Skeletal muscle satellite cell (primary cell): ENCODE measurements at regions not wholly inside any gene's neighbourhood (a gene's known extent, or its start where the extent isn't known, plus 50 kb on each side); places are given as distances from the start of the nearest gene placed in this dataset.

ENCODE experiments used
- H3K27me3 ChIP-seq: 2 replicates; pipeline ENCODE4 v1.7.0; 2013; ENCODE audit warnings: low read length; ENCODE audit not compliant: control insufficient read depth, insufficient read depth
- H3K36me3 ChIP-seq: 2 replicates; pipeline ENCODE4 v1.7.0; 2013; ENCODE audit warnings: mild to moderate bottlenecking, control low read depth, low read length; ENCODE audit not compliant: insufficient read depth
- H3K4me1 ChIP-seq: 2 replicates; pipeline ENCODE4 v1.7.0; 2013; ENCODE audit warnings: low read length; ENCODE audit not compliant: control insufficient read depth, insufficient read depth
- H3K4me2 ChIP-seq: 2 replicates; pipeline ENCODE4 v1.7.0; 2013; ENCODE audit warnings: mild to moderate bottlenecking, low read length
- H3K4me3 ChIP-seq: 2 replicates; pipeline ENCODE4 v1.7.0; 2013; ENCODE audit warnings: low read length
- H3K9ac ChIP-seq: 2 replicates; pipeline ENCODE4 v1.7.0; 2013; ENCODE audit warnings: mild to moderate bottlenecking, low read depth, low read length, moderate library complexity
- H3K9me3 ChIP-seq: replicated peaks from 2 replicates; pipeline ENCODE4 v1.7.0; 2013; ENCODE audit warnings: mild to moderate bottlenecking, control low read depth, low read length

DNA sequence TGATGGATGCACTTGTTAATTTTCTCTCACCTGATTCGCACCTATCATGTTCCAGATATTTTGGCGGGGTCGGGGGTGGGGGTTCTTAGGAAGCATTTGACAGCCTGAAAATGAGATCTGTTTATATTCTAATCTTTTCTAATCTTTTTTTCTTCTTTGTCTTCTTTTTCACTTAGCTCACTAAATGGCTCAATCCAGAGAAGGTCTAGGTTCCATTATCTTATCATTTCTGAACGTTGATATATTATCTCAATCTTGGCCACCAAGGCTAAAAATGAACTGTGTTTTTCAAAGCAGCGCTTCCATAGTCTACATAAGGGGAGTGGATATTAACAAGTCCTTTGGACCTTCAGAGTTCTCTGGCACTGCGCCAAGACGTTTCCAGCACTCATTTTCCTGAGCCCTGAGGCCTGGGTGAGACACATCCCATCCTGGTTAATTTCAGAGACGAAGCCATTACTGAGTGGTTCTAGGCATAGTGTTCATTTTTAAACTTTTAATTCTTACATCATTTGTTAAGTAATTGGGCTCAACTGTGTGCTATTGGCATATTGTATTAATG, 229.0 kb downstream of the SOX11 start:
- H3K9ac ChIP-seq, result no peak overlapping the region
- no peaks in the 10 kb centered on the region for H3K4me1 ChIP-seq
- no peaks in the 10 kb centered on the region for H3K27me3 ChIP-seq
- H3K36me3 ChIP-seq, result no peaks in the 10 kb centered on the region
- H3K9me3 ChIP-seq, result no peaks in the 10 kb centered on the region
- H3K4me3 ChIP-seq, result no peak overlapping the region
- no peak overlapping the region for H3K4me2 ChIP-seq

DNA sequence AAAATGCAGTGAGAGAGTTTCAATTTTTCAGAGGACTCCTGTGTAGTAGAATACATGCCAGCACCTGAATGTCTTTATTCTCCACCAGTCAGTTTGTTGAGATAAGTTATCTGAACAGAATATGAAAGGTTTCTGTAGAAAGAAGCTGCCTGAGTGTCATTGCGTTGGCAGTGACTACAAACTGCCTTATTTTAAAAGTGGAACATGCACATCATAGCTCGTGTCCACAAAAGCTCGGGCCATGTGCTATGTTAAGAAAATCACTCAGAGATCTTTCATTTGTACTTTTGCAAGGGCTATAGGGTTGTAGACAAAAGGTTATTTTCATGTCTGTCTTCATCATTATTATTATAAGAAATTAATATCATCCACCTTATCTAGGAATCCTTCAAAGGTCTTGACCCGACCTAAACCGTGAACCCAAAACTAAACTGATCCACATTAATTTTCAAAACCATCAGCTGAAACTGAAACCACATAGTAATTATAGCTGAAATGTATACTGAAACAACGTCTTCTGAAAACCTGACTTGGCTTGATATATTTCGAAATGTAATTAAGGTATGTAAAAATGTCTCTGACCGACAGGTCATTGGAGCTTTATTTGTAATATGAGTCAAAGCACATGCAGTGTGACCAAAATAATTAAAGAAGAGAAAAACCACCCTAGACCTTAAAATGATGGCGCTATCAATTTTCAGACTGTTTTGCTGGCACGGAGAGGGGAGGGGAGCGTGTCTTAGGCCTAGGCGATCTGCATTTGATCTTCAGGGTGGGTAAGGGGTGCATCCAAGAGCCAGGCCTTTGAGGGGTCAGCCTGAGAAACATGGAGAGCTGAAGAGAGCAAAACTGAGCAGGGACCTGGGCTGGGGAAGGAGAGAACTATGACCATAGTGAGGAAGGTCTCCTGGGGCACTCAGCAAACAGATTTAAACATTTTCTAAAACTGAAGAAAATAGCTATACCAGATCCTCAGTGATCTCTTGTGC, 232.1 kb downstream of the SOX11 start:
- H3K4me3 ChIP-seq, result no peak overlapping the region
- no peaks in the 10 kb centered on the region for H3K4me1 ChIP-seq
- H3K27me3 ChIP-seq, result no peaks in the 10 kb centered on the region
- H3K4me2 ChIP-seq, result no peak overlapping the region
- no peaks in the 10 kb centered on the region for H3K9me3 ChIP-seq
- no peak overlapping the region for H3K9ac ChIP-seq
- H3K36me3 ChIP-seq, result no peaks in the 10 kb centered on the region

DNA sequence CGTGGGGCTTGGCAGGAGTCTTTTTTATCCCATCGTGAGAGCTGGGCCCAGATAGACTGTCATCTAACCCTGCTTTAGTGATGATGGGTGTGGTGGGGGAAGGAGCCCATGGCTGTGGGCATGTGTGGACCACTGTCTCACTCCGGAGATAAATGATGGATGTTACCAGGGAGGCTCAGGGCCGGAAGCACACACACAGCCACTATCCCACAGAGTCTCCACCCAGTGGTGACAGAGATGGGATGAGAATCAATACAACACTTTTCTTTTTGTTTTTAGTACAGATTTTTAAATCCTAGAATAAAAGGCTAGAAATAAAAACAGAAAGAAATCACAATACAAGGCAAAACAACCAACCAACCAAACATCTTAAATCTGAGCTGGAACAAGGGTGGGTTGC, 233.4 kb downstream of the SOX11 start:
- Histone ChIP-seq H3K4me3 (no peak overlapping the region), H3K27me3 (no peaks in the 10 kb centered on the region), H3K4me2 (no peak overlapping the region), H3K9ac (no peak overlapping the region), H3K9me3 (no peaks in the 10 kb centered on the region), H3K36me3 (no peaks in the 10 kb centered on the region), H3K4me1 (no peaks in the 10 kb centered on the region)

DNA sequence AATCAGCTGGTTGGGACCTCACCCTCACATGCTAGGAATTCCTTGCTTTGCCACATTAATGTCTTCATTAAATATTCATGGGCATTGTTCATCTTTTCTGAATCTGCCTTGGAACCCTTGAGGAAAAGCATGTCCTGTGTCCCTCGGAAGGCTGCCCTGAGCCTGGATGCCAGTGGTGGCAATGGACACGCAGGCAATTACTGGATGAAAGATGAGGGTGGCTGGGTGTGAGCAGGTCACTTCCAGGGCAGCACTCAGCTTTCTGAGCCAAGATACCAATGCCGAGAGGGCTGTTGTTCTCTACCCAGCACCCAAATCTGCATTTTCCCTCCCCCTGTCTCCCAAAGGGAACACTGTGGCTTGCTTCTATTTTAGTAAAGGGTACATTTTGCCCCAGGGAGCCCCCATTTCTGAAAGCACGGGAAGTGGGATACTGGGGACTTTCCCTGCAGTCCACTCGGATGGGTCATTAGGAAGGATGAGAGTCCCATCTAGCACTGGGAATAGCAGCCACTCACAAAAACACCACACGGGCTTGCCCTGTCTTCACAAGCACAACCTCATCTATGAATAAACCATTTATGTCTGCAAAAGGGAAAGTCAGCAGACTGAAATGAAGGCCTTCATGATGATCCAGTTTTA, 234.8 kb downstream of the SOX11 start:
- Histone ChIP-seq H3K27me3 (no peaks in the 10 kb centered on the region), H3K9me3 (no peaks in the 10 kb centered on the region), H3K4me3 (no peak overlapping the region), H3K36me3 (no peaks in the 10 kb centered on the region), H3K9ac (no peak overlapping the region), H3K4me1 (no peaks in the 10 kb centered on the region), H3K4me2 (no peak overlapping the region)

GRCh38 chr2:5932556-5933469, 240.6 kb downstream of the SOX11 start:
- Histone ChIP-seq H3K36me3 (no peaks in the 10 kb centered on the region), H3K4me2 (no peak overlapping the region), H3K4me1 (no peaks in the 10 kb centered on the region), H3K4me3 (no peak overlapping the region), H3K9ac (no peak overlapping the region), H3K27me3 (no peaks in the 10 kb centered on the region), H3K9me3 (no peaks in the 10 kb centered on the region)

- Histone ChIP-seq H3K4me1 (no peaks in the 10 kb centered on the region), H3K4me2 (no peak overlapping the region), H3K9me3 (no peaks in the 10 kb centered on the region), H3K27me3 (no peaks in the 10 kb centered on the region), H3K9ac (no peak overlapping the region), H3K36me3 (no peaks in the 10 kb centered on the region), H3K4me3 (no peak overlapping the region)
Observed at GRCh38 chr2:5933669-5934068, 241.5 kb downstream of the SOX11 start.

DNA sequence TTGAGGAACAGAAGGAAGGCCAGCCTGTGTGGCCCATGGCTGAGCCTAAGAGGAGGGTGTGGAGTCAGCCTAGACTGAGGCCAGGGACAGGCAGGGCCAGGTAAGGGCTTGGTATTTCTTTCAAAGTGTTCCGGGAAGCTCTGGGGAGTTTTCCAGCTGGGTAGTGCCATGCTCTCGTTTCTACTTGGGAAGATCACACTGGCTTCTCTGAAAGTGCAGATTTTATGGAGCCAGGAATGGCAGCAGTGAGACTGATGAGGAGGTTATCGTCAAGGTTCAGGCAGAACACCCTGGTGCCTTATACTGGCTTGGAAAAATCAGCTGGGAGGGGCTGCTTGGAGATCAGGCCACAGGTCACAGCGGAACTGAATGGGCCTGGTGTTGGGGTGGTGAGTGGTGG, 245.1 kb downstream of the SOX11 start:
- H3K9ac ChIP-seq, result no peak overlapping the region
- H3K4me1 ChIP-seq, result no peaks in the 10 kb centered on the region

GRCh38 chr2:5937851-5938565, 245.8 kb downstream of the SOX11 start:
- Histone ChIP-seq H3K4me1 (no peaks in the 10 kb centered on the region), H3K9ac (no peak overlapping the region), H3K4me2 (no peak overlapping the region), H3K36me3 (no peaks in the 10 kb centered on the region), H3K27me3 (no peaks in the 10 kb centered on the region), H3K9me3 (no peaks in the 10 kb centered on the region), H3K4me3 (no peak overlapping the region)

More for the DNA sequence above, 245.1 kb downstream of the SOX11 start:
- Histone ChIP-seq H3K9me3 (no peaks in the 10 kb centered on the region), H3K27me3 (no peaks in the 10 kb centered on the region), H3K4me3 (no peak overlapping the region), H3K4me2 (no peak overlapping the region), H3K36me3 (no peaks in the 10 kb centered on the region)

DNA sequence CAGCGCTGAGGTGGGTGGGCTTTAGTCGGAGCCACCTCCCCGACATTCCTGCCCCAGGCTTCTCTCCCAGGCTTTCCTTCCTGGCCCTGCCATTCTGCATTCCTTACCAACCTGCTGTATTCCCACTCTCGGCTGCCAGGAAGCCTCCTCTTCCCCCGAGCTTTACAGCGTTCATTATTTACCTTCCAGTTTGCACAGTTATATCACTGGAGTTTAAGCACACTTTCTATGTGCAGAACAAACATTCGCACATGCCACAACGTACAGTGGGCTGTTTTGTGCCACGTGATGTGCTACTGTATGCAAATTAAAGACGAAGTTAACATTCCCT, 246.3 kb downstream of the SOX11 start:
- Histone ChIP-seq H3K9ac (no peak overlapping the region), H3K4me2 (no peak overlapping the region)

DNA sequence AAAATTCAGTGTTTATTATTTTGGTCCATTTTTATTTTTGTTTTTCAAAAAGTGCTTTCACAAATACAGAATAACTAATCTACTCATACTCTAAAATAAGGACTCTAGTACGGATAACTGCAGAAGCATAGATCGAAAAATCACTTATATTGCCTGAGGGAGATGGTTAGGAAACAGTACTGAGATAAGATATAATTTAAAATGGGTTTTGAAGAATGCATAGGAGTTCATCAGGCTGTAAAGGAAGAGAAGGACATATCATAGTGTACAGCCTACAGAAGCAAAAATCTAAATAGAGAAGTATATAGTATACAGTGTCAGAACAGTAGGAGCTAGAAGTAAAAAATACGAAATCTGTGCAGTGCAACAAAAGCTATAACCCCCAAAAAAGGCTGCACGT, 247.4 kb downstream of the SOX11 start:
- Histone ChIP-seq H3K27me3 (no peaks in the 10 kb centered on the region), H3K9ac (no peak overlapping the region), H3K4me2 (no peak overlapping the region), H3K9me3 (no peaks in the 10 kb centered on the region), H3K36me3 (no peaks in the 10 kb centered on the region), H3K4me3 (no peak overlapping the region), H3K4me1 (no peaks in the 10 kb centered on the region)

More for the DNA sequence above, 246.3 kb downstream of the SOX11 start:
- H3K9me3 ChIP-seq, result no peaks in the 10 kb centered on the region
- no peaks in the 10 kb centered on the region for H3K4me1 ChIP-seq
- no peaks in the 10 kb centered on the region for H3K36me3 ChIP-seq
- H3K27me3 ChIP-seq, result no peaks in the 10 kb centered on the region
- H3K4me3 ChIP-seq, result no peak overlapping the region
